ENCODE measurements at regions not wholly inside any gene's neighbourhood (a gene's known extent, or its start where the extent isn't known, plus 50 kb on each side); places are given as distances from the start of the nearest gene placed in this dataset.

DNA sequence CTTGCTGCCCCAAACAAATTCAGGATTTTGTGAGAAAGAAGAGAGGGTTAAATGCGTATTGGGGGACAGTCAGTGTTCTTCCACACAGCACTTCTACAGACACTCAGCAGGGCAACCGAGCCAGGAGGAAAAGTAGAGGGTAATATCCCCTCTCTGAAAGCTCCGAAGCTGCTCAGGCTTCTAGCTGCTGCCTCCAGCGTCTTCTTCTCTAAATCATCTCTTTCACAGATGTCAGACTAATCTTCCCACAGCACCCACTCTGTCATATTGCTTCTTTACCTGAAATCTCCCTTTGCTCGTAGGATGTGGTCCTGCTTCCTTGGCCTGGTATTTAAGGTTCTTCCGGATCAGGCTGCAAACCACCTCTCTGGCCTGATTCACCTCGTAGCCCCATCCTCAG, 117.6 kb upstream of the HAAO start:
- no peak for TF ChIP-seq JUN (IDR thresholded peaks at IDR 0.05; ENCODE audit: borderline replicate concordance, insufficient read depth, insufficient read length, low read depth)
- no peak for TF ChIP-seq POLR2A (IDR thresholded peaks at IDR 0.05; ENCODE audit: low read depth, low read length)
- no peaks in the 10 kb centered on the region for H3K79me2 ChIP-seq (ENCODE audit: control insufficient read depth, insufficient read depth, low read length)
- no peak for FAIRE-seq
- H4K20me1 ChIP-seq (replicated peaks; ENCODE audit: control insufficient read depth, extremely low read depth, insufficient read depth, low read length), result no peaks in the 10 kb centered on the region
- POLR2A ChIA-PET, result no interaction called here
- H3K4me2 ChIP-seq (ENCODE audit: insufficient read depth, low read length), result no peak overlapping the region
- H3K4me3 ChIP-seq (replicated peaks in 1 of 3; ENCODE audit: insufficient read depth in 1 of 3, low read depth in 1 of 3, low read length in 3 of 3), result no peak overlapping the region
- no peaks in the 10 kb centered on the region for H3K27me3 ChIP-seq (ENCODE audit: control insufficient read depth in 2 of 2, insufficient read depth in 2 of 2, low read length in 2 of 2)
- peaks cover 41% of the 10 kb centered on the region for H3K4me1 ChIP-seq (ENCODE audit: control insufficient read depth, extremely low read depth, insufficient read depth, low read length)
- no TSS peak for BruUV-seq (replicated peaks)
- no peak for DNase-seq (ENCODE audit: low read depth, low spot score)
- no peaks in the 10 kb centered on the region for H3K9me1 ChIP-seq (replicated peaks; ENCODE audit: control insufficient read depth, extremely low read depth, insufficient read depth, low read length)
- H3K9ac ChIP-seq (replicated peaks; ENCODE audit: extremely low read depth, insufficient read depth, low read length), result no peak overlapping the region
- CTCF ChIA-PET, result interaction anchor here (0.7 kb wide), 1 partner anchor 11 kb away, joined by 3 read pairs; no protein-coding TSS in a partner anchor
- intact Hi-C loops (cut with micrococcal nuclease) (no loop called here), dilution Hi-C loops (cut with MboI; ENCODE audit: extremely low pct_ligation_motif_present, low sequenced_read_pairs) (no loop called here)
- no peak overlapping the region for H2AFZ ChIP-seq (ENCODE audit: low read depth, low read length)
- no peaks in the 10 kb centered on the region for H3K9me3 ChIP-seq (replicated peaks; ENCODE audit: control insufficient read depth, insufficient read depth, low read length)
- no peaks in the 10 kb centered on the region for H3K36me3 ChIP-seq (ENCODE audit: control insufficient read depth in 2 of 2, extremely low read depth in 1 of 2, insufficient read depth in 2 of 2, low read length in 2 of 2)
- H3K27ac ChIP-seq (ENCODE audit: insufficient read depth, low read depth, low read length), result no peak overlapping the region

DNA sequence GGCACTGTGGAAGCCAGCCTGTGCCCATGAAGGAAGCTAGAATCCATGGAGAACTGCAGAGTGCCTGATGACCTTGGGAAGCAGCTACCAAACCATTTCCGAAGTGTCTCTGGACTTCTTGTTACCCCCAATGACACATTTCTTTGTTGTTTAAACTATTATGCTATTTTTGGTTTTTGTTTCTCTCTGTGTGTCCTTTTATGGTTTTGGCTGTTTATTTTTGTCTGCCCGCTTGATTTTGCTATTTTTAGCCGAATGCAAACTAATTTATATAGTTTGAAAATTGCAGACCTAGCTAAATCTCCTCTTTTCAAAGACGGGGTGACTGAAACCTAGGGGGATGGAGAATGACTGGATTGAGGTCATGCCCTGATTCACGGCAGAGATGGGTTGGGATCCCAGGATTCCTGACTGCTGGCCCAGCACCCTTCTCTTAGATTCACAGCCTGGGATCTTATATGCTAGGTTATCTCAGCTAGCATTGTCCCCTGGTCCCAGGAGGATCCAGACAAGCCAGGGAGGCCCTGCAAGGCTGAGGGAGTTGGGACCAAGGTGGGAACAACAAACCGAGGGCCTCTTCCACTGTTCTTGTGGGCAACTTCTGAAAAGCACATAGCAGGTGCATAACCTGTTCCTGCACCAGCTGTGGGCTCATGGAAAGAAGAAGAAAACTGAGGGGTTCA, 116.3 kb upstream of the HAAO start:
- Histone ChIP-seq H3K4me2 (ENCODE audit: insufficient read depth, low read length) (no peak overlapping the region), H3K36me3 (ENCODE audit: control insufficient read depth in 2 of 2, extremely low read depth in 1 of 2, insufficient read depth in 2 of 2, low read length in 2 of 2) (no peaks in the 10 kb centered on the region), H3K79me2 (ENCODE audit: control insufficient read depth, insufficient read depth, low read length) (no peaks in the 10 kb centered on the region), H3K27me3 (ENCODE audit: control insufficient read depth in 2 of 2, insufficient read depth in 2 of 2, low read length in 2 of 2) (no peaks in the 10 kb centered on the region), H2AFZ (ENCODE audit: low read depth, low read length) (no peak overlapping the region), H4K20me1 (replicated peaks; ENCODE audit: control insufficient read depth, extremely low read depth, insufficient read depth, low read length) (no peaks in the 10 kb centered on the region), H3K9ac (replicated peaks; ENCODE audit: extremely low read depth, insufficient read depth, low read length) (no peak overlapping the region), H3K27ac (ENCODE audit: insufficient read depth, low read depth, low read length) (no peak overlapping the region), H3K9me3 (replicated peaks; ENCODE audit: control insufficient read depth, insufficient read depth, low read length) (no peaks in the 10 kb centered on the region), H3K4me3 (replicated peaks in 1 of 3; ENCODE audit: insufficient read depth in 1 of 3, low read depth in 1 of 3, low read length in 3 of 3) (no peak overlapping the region), H3K4me1 (ENCODE audit: control insufficient read depth, extremely low read depth, insufficient read depth, low read length) (peaks cover 28% of the 10 kb centered on the region), H3K9me1 (replicated peaks; ENCODE audit: control insufficient read depth, extremely low read depth, insufficient read depth, low read length) (no peaks in the 10 kb centered on the region)
- no peak for FAIRE-seq
- POLR2A ChIA-PET, result no interaction called here
- dilution Hi-C loops (cut with MboI; ENCODE audit: extremely low pct_ligation_motif_present, low sequenced_read_pairs) (no loop called here), intact Hi-C loops (cut with micrococcal nuclease) (no loop called here)
- TF ChIP-seq POLR2A (IDR thresholded peaks at IDR 0.05; ENCODE audit: low read depth, low read length) (no peak), JUN (IDR thresholded peaks at IDR 0.05; ENCODE audit: borderline replicate concordance, insufficient read depth, insufficient read length, low read depth) (no peak), MYC (IDR thresholded peaks at IDR 0.05; ENCODE audit: low read depth, low read length) (no peak), GATA2 (IDR thresholded peaks at IDR 0.05; ENCODE audit: insufficient read depth, insufficient read length, low read depth, low read length) (no peak)
- TF ChIP-seq, protein P1, sequence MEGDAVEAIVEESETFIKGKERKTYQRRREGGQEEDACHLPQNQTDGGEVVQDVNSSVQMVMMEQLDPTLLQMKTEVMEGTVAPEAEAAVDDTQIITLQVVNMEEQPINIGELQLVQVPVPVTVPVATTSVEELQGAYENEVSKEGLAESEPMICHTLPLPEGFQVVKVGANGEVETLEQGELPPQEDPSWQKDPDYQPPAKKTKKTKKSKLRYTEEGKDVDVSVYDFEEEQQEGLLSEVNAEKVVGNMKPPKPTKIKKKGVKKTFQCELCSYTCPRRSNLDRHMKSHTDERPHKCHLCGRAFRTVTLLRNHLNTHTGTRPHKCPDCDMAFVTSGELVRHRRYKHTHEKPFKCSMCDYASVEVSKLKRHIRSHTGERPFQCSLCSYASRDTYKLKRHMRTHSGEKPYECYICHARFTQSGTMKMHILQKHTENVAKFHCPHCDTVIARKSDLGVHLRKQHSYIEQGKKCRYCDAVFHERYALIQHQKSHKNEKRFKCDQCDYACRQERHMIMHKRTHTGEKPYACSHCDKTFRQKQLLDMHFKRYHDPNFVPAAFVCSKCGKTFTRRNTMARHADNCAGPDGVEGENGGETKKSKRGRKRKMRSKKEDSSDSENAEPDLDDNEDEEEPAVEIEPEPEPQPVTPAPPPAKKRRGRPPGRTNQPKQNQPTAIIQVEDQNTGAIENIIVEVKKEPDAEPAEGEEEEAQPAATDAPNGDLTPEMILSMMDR (IDR thresholded peaks at IDR 0.05; ENCODE audit: extremely low read depth in 1 of 2, insufficient read depth in 1 of 2, low read depth in 1 of 2, low read length in 2 of 2), result no peak
- TF ChIP-seq, protein P2, sequence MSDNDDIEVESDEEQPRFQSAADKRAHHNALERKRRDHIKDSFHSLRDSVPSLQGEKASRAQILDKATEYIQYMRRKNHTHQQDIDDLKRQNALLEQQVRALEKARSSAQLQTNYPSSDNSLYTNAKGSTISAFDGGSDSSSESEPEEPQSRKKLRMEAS (IDR thresholded peaks at IDR 0.05; ENCODE audit: insufficient read depth, insufficient read length), result no peak
- CTCF ChIA-PET, result no interaction called here
- DNase-seq (ENCODE audit: low read depth, low spot score), result no peak
- BruUV-seq (replicated peaks), result no TSS peak

Data from endothelial cell of umbilical vein (primary cell).